ENCODE measurements at regions not wholly inside any gene's neighbourhood (a gene's known extent, or its start where the extent isn't known, plus 50 kb on each side); places are given as distances from the start of the nearest gene placed in this dataset.

- no peak for TF ChIP-seq CTCF (IDR thresholded peaks at IDR 0.05)
- no peak for TF ChIP-seq POLR2A (IDR thresholded peaks at IDR 0.05)
Observed at GRCh38 chr9:6078382-6079105, 63.1 kb upstream of the RANBP6 start.

Measured in thyroid gland (tissue), 4 donors.